A549 (cell line): ENCODE measurements at regions not wholly inside any gene's neighbourhood (a gene's known extent, or its start where the extent isn't known, plus 50 kb on each side); places are given as distances from the start of the nearest gene placed in this dataset.

Experiments used
- ATAC-seq, 2 experiments: fragments of 200-7000 bp in 1 of 2; fragments of >200 bp in 1 of 2; cut with Nextera tagmentation in 1 of 2; cut with Tn5 transposase in 1 of 2; 3 replicates each; pipeline versions ENCODE4 v1.8.0 to v1.9.1; 2018 to 2020; ENCODE audit warnings: mild to moderate bottlenecking in 1 of 2, moderate library complexity in 1 of 2
- CTCF ChIA-PET: fragments of 300-600 bp; sonication (Branson Sonifier 250); formaldehyde crosslinking; extraction: SDS; loops from one replicate; lab custom pipeline; 2021; ENCODE audit warnings: antibody characterized with exemption, inconsistent platforms; lab: Yijun Ruan, JAX
- POLR2A ChIA-PET: fragments of 350-600 bp; formaldehyde crosslinking; extraction: SDS; loops from one replicate; lab custom pipeline; 2021; ENCODE audit warnings: antibody characterized with exemption, inconsistent platforms; lab: Yijun Ruan, JAX
- DNase-seq, 2 experiments: peaks; one replicate each; pipeline versions ENCODE4 v3.0.0 to v3.0.0-alpha.2; 2011 to 2016; ENCODE audit warnings: low read depth in 1 of 2, low spot score in 1 of 2
- FAIRE-seq: peaks from 2 replicates; lab custom pipeline; 2011; peaks lifted over from hg19 to GRCh38; lab: Jason Lieb, UNC
- H3K27ac ChIP-seq, 2 experiments: fragments of >200 bp; sonication (Bioruptor Twin); formaldehyde crosslinking; 3 replicates each; pipeline ENCODE4 v1.5.1; 2016 to 2017
- H3K4me1 ChIP-seq: fragments of >200 bp; sonication (Bioruptor Twin); formaldehyde crosslinking; 3 replicates; pipeline ENCODE4 v1.6.1; 2016
- H3K4me2 ChIP-seq: fragments of >200 bp; sonication (Bioruptor Twin); formaldehyde crosslinking; 3 replicates; pipeline ENCODE4 v1.6.1; 2016
- H3K4me3 ChIP-seq: fragments of >200 bp; sonication (Bioruptor Twin); formaldehyde crosslinking; 3 replicates; pipeline ENCODE4 v1.5.1; 2016
- H3K9me3 ChIP-seq: fragments of >200 bp; sonication (Bioruptor Twin); formaldehyde crosslinking; 3 replicates; pipeline ENCODE4 v1.6.1; 2016
- CBX2 ChIP-seq: fragments of 200-600 bp; sonication (generic); IDR thresholded peaks from 2 replicates; pipeline ENCODE4 v1.6.1; 2016; ENCODE audit warnings: low read depth, mild to moderate bottlenecking, borderline replicate concordance
- CHD4 ChIP-seq: fragments of 200-600 bp; sonication (generic); IDR thresholded peaks from 2 replicates; pipeline ENCODE4 v1.6.1; 2016; ENCODE audit warnings: antibody characterized with exemption, mild to moderate bottlenecking, borderline replicate concordance
- EHMT2 ChIP-seq: fragments of 200-600 bp; sonication (generic); IDR thresholded peaks from 2 replicates; pipeline ENCODE4 v1.6.1; 2016; ENCODE audit warnings: antibody characterized with exemption, low read depth, mild to moderate bottlenecking, moderate library complexity
- FOSL2 ChIP-seq, 2 experiments: fragments of 450-650 bp in 1 of 2; fragments of >200 bp in 1 of 2; sonication (Bioruptor Twin) in 1 of 2; formaldehyde crosslinking; IDR thresholded peaks; 2 replicates each; pipeline versions ENCODE4 v1.5.0 to v1.6.1; 2016 to 2020; ENCODE audit warnings: mild to moderate bottlenecking in 1 of 2, moderate library complexity in 1 of 2
- FOXS1 ChIP-seq: fragments of 250-450 bp; sonication (Bioruptor Pico); IDR thresholded peaks from 2 replicates; pipeline ENCODE4 v1.5.0; 2020; ENCODE audit warnings: mild to moderate bottlenecking, moderate library complexity
- HDAC2 ChIP-seq: fragments of 200-600 bp; sonication (generic); IDR thresholded peaks from 2 replicates; pipeline ENCODE4 v1.6.1; 2016
- HEYL ChIP-seq: fragments of 250-450 bp; sonication (Bioruptor Pico); IDR thresholded peaks from 2 replicates; pipeline ENCODE4 v1.8.0; 2021; ENCODE audit warnings: mild to moderate bottlenecking, moderate library complexity
- HOXA7 ChIP-seq: fragments of 250-450 bp; sonication (Bioruptor Pico); IDR thresholded peaks from 2 replicates; pipeline ENCODE4 v1.5.0; 2020; ENCODE audit warnings: mild to moderate bottlenecking, moderate library complexity
- JUN ChIP-seq, 2 experiments: fragments of >200 bp; sonication (Bioruptor Twin); formaldehyde crosslinking; IDR thresholded peaks; 2 replicates in 1 of 2; 3 replicates in 1 of 2; pipeline ENCODE4 v1.6.1; 2016 to 2017
- JUNB ChIP-seq: fragments of >200 bp; sonication (Bioruptor Twin); formaldehyde crosslinking; IDR thresholded peaks from 2 replicates; pipeline ENCODE4 v1.6.1; 2016
- KDM5A ChIP-seq: fragments of 200-600 bp; sonication (generic); IDR thresholded peaks from 2 replicates; pipeline ENCODE4 v1.6.1; 2016; ENCODE audit warnings: antibody characterized with exemption, mild to moderate bottlenecking
- POLR2A ChIP-seq: IDR thresholded peaks from 2 replicates; pipeline ENCODE4 v1.6.1; 2012; ENCODE audit warnings: mild to moderate bottlenecking, low read length
- RARB ChIP-seq: fragments of 250-450 bp; sonication (Bioruptor Pico); IDR thresholded peaks from 2 replicates; pipeline ENCODE4 v1.8.0; 2021; ENCODE audit warnings: mild to moderate bottlenecking, moderate library complexity
- SMC3 ChIP-seq: fragments of >200 bp; sonication (Bioruptor Twin); formaldehyde crosslinking; IDR thresholded peaks from 3 replicates; pipeline ENCODE4 v1.6.1; 2018; ENCODE audit warnings: inconsistent platforms
- SREBF2 ChIP-seq: fragments of 450-650 bp; IDR thresholded peaks from 2 replicates; pipeline ENCODE4 v1.6.1; 2014; ENCODE audit warnings: mild to moderate bottlenecking, moderate library complexity
- ZC3H11A ChIP-seq: fragments of 450-650 bp; IDR thresholded peaks from 2 replicates; pipeline ENCODE4 v1.6.1; 2014; ENCODE audit warnings: antibody characterized with exemption, mild to moderate bottlenecking
- ZNF302 ChIP-seq: fragments of 250-450 bp; sonication (Bioruptor Pico); IDR thresholded peaks from 2 replicates; pipeline ENCODE4 v1.9.0; 2021; ENCODE audit warnings: inconsistent platforms, mild to moderate bottlenecking, moderate library complexity
- WGBS: methylation state at CpG from one replicate; pipeline ENCODE4 v1.1.6; 2017; ENCODE audit errors: missing lambda C conversion rate; 5-methylcytosine and 5-hydroxymethylcytosine counted together
- TF ChIP-seq, protein P1 (sequence below): fragments of 450-650 bp; IDR thresholded peaks from 2 replicates; pipeline ENCODE4 v1.6.1; 2014; ENCODE audit warnings: antibody characterized with exemption
- TF ChIP-seq, protein P2 (sequence below): fragments of >200 bp; sonication (Bioruptor Twin); formaldehyde crosslinking; IDR thresholded peaks from 3 replicates; pipeline ENCODE4 v1.5.1; 2016
- TF ChIP-seq, protein P3 (sequence below): IDR thresholded peaks from 2 replicates; pipeline ENCODE4 v1.6.1; 2012
- TF ChIP-seq, protein P4 (sequence below): fragments of >200 bp; sonication (Bioruptor Twin); formaldehyde crosslinking; IDR thresholded peaks from 3 replicates; pipeline ENCODE4 v1.6.1; 2016
- TF ChIP-seq, protein P5 (sequence below): IDR thresholded peaks from 2 replicates; pipeline ENCODE4 v1.6.1; 2012; ENCODE audit warnings: low read depth, borderline replicate concordance

DNA sequence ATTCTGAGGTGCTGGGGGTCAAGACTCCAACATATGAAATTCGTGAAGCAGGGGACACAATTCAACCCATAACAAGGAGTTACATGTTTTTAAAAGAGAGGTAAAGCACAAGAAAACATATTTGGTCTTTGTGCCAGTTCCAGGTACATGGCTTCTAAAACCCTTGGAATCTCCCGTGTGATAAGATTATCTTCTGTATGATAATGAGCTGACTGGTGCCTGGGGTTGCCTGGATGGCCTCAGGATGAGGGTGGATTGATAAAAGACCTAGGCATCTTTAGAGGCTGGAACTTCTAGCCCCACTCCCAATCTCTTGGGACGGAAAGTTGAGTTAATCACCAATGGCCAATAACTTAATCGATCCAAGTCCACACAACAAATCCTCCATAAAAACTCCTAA is 87.0 kb downstream of the FAM217A start:
- Histone ChIP-seq H3K4me3 (no peak overlapping the region), H3K27ac (no peak overlapping the region)
- no peak for FAIRE-seq
- DNase-seq, result no peak
- CTCF ChIA-PET, result interaction anchor here (0.6 to 1.7 kb wide), 8 partner anchors 14 to 944 kb away, joined by 3 to 9 read pairs (median 4); partner anchors contain the start of gene FAM50B
- no peak for ATAC-seq
- no peak for TF ChIP-seq SMC3
- TF ChIP-seq POLR2A, result no peak
- TF ChIP-seq EHMT2, result no peak
- TF ChIP-seq, protein P1, sequence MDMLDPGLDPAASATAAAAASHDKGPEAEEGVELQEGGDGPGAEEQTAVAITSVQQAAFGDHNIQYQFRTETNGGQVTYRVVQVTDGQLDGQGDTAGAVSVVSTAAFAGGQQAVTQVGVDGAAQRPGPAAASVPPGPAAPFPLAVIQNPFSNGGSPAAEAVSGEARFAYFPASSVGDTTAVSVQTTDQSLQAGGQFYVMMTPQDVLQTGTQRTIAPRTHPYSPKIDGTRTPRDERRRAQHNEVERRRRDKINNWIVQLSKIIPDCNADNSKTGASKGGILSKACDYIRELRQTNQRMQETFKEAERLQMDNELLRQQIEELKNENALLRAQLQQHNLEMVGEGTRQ, result no peak
- TF ChIP-seq, protein P2, sequence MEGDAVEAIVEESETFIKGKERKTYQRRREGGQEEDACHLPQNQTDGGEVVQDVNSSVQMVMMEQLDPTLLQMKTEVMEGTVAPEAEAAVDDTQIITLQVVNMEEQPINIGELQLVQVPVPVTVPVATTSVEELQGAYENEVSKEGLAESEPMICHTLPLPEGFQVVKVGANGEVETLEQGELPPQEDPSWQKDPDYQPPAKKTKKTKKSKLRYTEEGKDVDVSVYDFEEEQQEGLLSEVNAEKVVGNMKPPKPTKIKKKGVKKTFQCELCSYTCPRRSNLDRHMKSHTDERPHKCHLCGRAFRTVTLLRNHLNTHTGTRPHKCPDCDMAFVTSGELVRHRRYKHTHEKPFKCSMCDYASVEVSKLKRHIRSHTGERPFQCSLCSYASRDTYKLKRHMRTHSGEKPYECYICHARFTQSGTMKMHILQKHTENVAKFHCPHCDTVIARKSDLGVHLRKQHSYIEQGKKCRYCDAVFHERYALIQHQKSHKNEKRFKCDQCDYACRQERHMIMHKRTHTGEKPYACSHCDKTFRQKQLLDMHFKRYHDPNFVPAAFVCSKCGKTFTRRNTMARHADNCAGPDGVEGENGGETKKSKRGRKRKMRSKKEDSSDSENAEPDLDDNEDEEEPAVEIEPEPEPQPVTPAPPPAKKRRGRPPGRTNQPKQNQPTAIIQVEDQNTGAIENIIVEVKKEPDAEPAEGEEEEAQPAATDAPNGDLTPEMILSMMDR, result no peak
- TF ChIP-seq HOXA7 (CRISPR knock-in tag), result no peak
- TF ChIP-seq JUNB, result no peak
- no peak for TF ChIP-seq KDM5A
- no peak for TF ChIP-seq SREBF2
- no peak for TF ChIP-seq ZNF302 (CRISPR knock-in tag)
- TF ChIP-seq CBX2, result no peak
- no peak for TF ChIP-seq ZC3H11A
- no peak for TF ChIP-seq HDAC2
- TF ChIP-seq, protein P3, sequence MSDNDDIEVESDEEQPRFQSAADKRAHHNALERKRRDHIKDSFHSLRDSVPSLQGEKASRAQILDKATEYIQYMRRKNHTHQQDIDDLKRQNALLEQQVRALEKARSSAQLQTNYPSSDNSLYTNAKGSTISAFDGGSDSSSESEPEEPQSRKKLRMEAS, result no peak
- TF ChIP-seq FOSL2 (IDR thresholded peaks at IDR 0.05), result no peak
- no peak for TF ChIP-seq FOSL2 (CRISPR knock-in tag; IDR thresholded peaks at IDR 0.05)
- TF ChIP-seq, protein P4, sequence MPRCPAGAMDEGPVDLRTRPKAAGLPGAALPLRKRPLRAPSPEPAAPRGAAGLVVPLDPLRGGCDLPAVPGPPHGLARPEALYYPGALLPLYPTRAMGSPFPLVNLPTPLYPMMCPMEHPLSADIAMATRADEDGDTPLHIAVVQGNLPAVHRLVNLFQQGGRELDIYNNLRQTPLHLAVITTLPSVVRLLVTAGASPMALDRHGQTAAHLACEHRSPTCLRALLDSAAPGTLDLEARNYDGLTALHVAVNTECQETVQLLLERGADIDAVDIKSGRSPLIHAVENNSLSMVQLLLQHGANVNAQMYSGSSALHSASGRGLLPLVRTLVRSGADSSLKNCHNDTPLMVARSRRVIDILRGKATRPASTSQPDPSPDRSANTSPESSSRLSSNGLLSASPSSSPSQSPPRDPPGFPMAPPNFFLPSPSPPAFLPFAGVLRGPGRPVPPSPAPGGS, result no peak
- no peak for TF ChIP-seq FOXS1 (CRISPR knock-in tag)
- TF ChIP-seq JUN (IDR thresholded peaks at IDR 0.05), result no peak
- TF ChIP-seq, protein P5, sequence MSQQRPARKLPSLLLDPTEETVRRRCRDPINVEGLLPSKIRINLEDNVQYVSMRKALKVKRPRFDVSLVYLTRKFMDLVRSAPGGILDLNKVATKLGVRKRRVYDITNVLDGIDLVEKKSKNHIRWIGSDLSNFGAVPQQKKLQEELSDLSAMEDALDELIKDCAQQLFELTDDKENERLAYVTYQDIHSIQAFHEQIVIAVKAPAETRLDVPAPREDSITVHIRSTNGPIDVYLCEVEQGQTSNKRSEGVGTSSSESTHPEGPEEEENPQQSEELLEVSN, result no peak
- TF ChIP-seq, all 56 proteins: peak for 0
- Histone ChIP-seq H3K4me2 (no peak overlapping the region), H3K4me1 (peaks cover 13% of the 10 kb centered on the region; the same call in 2 of the 3 replicates), H3K9me3 (no peaks in the 10 kb centered on the region)
- 68% methylated on average over 4 of the region's 4 CpGs for WGBS
- POLR2A ChIA-PET, result no interaction called here

DNA sequence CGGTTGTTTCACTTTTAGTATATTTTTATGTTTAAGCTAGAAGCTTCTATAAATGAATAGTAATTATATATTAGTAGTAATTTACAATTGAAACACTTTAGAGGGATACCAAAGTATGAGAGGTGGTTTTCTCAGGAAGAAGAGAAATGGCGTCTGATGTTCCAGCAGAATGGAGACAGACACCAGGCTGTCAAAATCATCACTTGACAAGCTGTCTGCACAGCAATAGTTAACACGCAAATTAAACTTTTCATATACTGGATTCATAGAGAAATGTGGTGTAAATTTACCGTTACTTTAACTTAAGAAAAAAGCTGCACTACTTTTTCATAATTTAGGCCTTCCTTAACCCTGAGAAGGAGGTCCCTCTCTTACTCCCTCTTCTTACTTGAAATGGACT is 82.6 kb downstream of the FAM217A start:
- no peak for FAIRE-seq
- ChIA-PET CTCF (interaction anchor here (0.6 to 2.7 kb wide), 6 partner anchors 18 to 713 kb away, joined by 3 to 15 read pairs (median 4); no protein-coding TSS in a partner anchor), POLR2A (no interaction called here)
- Histone ChIP-seq H3K9me3 (no peaks in the 10 kb centered on the region), H3K4me2 (no peak overlapping the region), H3K4me3 (no peak overlapping the region), H3K27ac (no peak overlapping the region), H3K4me1 (no peaks in the 10 kb centered on the region)
- 89% methylated on average over 4 of the region's 4 CpGs for WGBS
- no peak for DNase-seq
- TF ChIP-seq CHD4 (no peak), HEYL (no peak), RARB (CRISPR knock-in tag) (no peak), CBX2 (no peak)
- ATAC-seq, result no peak
